OCI-LY3 (cell line): ENCODE measurements at regions not wholly inside any gene's neighbourhood (a gene's known extent, or its start where the extent isn't known, plus 50 kb on each side); places are given as distances from the start of the nearest gene placed in this dataset.

ENCODE experiments used
- EZH2phosphoT487 ChIP-seq: fragments of 200-600 bp; shearing (Covaris generic); IDR thresholded peaks from 2 replicates; pipeline ENCODE4 v1.6.1; 2018; ENCODE audit warnings: antibody characterized with exemption, mixed run types, low read depth
- TF ChIP-seq, protein P1 (sequence below): fragments of 200-600, 300-600 bp; sonication (generic); IDR thresholded peaks from 2 replicates; pipeline ENCODE4 v1.5.1; 2014; ENCODE audit warnings: antibody characterized with exemption, low read length, low read depth

GRCh38 chr15:69812861-69813261 lies 284.9 kb downstream of the TLE3 start:
- TF ChIP-seq, protein P1, sequence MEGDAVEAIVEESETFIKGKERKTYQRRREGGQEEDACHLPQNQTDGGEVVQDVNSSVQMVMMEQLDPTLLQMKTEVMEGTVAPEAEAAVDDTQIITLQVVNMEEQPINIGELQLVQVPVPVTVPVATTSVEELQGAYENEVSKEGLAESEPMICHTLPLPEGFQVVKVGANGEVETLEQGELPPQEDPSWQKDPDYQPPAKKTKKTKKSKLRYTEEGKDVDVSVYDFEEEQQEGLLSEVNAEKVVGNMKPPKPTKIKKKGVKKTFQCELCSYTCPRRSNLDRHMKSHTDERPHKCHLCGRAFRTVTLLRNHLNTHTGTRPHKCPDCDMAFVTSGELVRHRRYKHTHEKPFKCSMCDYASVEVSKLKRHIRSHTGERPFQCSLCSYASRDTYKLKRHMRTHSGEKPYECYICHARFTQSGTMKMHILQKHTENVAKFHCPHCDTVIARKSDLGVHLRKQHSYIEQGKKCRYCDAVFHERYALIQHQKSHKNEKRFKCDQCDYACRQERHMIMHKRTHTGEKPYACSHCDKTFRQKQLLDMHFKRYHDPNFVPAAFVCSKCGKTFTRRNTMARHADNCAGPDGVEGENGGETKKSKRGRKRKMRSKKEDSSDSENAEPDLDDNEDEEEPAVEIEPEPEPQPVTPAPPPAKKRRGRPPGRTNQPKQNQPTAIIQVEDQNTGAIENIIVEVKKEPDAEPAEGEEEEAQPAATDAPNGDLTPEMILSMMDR: no peak
- no peak for TF ChIP-seq EZH2phosphoT487
